Natural killer cell (primary cell): ENCODE measurements at regions not wholly inside any gene's neighbourhood (a gene's known extent, or its start where the extent isn't known, plus 50 kb on each side); places are given as distances from the start of the nearest gene placed in this dataset.

Experiments used
- ATAC-seq, 3 donors: fragments of 150-1000 bp in 2 of 3; fragments of 200-7000 bp in 1 of 3; cut with Tn5 transposase; 1 replicate in 1 of 3; 2 replicates in 2 of 3; pipeline ENCODE4 v1.10.0; 2021; ENCODE audit warnings: mild to moderate bottlenecking in 2 of 3, moderate library complexity in 2 of 3
- DNase-seq, 2 donors: peaks; one replicate each; pipeline versions ENCODE4 v3.0.0 to v3.0.0-alpha.2; 2013 to 2021; ENCODE audit warnings: mixed read lengths in 1 of 2
- H3K27ac ChIP-seq: one replicate; pipeline ENCODE4 v1.5.1; 2013; ENCODE audit warnings: mild to moderate bottlenecking, low read length
- H3K27me3 ChIP-seq: one replicate; pipeline ENCODE4 v1.6.1; 2013; ENCODE audit warnings: low read length; ENCODE audit not compliant: control insufficient read depth, insufficient read depth
- H3K36me3 ChIP-seq: one replicate; pipeline ENCODE4 v1.6.1; 2013; ENCODE audit warnings: low read length; ENCODE audit not compliant: control insufficient read depth, insufficient read depth
- H3K4me1 ChIP-seq: one replicate; pipeline ENCODE4 v1.6.1; 2013; ENCODE audit warnings: low read length; ENCODE audit not compliant: control insufficient read depth, insufficient read depth
- H3K4me3 ChIP-seq: one replicate; pipeline ENCODE4 v1.5.1; 2013; ENCODE audit warnings: low read length
- H3K9me3 ChIP-seq: one replicate; pipeline ENCODE4 v1.6.1; 2013; ENCODE audit warnings: low read length; ENCODE audit not compliant: control insufficient read depth, insufficient read depth
- H3K27ac Mint-ChIP-seq, 2 donors: one replicate each; pipeline ENCODE4 v1.8.0; 2022; ENCODE audit warnings: mild to moderate bottlenecking in 2 of 2, mixed read lengths in 2 of 2, moderate library complexity in 1 of 2
- H3K27me3 Mint-ChIP-seq, 2 donors: one replicate each; pipeline ENCODE4 v1.8.0; 2022; ENCODE audit warnings: low read depth in 2 of 2, mixed read lengths in 2 of 2
- H3K36me3 Mint-ChIP-seq: one replicate; pipeline ENCODE4 v1.8.0; 2022; ENCODE audit warnings: mixed read lengths
- H3K4me1 Mint-ChIP-seq, 2 donors: one replicate each; pipeline ENCODE4 v1.8.0; 2022; ENCODE audit warnings: mixed read lengths in 2 of 2
- H3K4me3 Mint-ChIP-seq: one replicate; pipeline ENCODE4 v1.8.0; 2022; ENCODE audit warnings: mild to moderate bottlenecking, moderate library complexity, mixed read lengths
- H3K9me3 Mint-ChIP-seq, 2 donors: one replicate each; pipeline ENCODE4 v1.8.0; 2022; ENCODE audit warnings: mixed read lengths in 2 of 2
- CTCF ChIP-seq: fragments of 200-600 bp; IDR thresholded peaks from one replicate; pipeline ENCODE4 v1.8.0; 2022; ENCODE audit warnings: antibody characterized with exemption
- WGBS: methylation state at CpG from one replicate; pipeline ENCODE4 v1.1.7; 2013; ENCODE audit warnings: missing lambda C conversion rate; ENCODE audit not compliant: insufficient coverage; 5-methylcytosine and 5-hydroxymethylcytosine counted together
- intact Hi-C: fragments of 100-400 bp; cut with micrococcal nuclease; formaldehyde crosslinking; loops from one replicate; pipeline ENCODE4 v1.14.2; 2022

DNA sequence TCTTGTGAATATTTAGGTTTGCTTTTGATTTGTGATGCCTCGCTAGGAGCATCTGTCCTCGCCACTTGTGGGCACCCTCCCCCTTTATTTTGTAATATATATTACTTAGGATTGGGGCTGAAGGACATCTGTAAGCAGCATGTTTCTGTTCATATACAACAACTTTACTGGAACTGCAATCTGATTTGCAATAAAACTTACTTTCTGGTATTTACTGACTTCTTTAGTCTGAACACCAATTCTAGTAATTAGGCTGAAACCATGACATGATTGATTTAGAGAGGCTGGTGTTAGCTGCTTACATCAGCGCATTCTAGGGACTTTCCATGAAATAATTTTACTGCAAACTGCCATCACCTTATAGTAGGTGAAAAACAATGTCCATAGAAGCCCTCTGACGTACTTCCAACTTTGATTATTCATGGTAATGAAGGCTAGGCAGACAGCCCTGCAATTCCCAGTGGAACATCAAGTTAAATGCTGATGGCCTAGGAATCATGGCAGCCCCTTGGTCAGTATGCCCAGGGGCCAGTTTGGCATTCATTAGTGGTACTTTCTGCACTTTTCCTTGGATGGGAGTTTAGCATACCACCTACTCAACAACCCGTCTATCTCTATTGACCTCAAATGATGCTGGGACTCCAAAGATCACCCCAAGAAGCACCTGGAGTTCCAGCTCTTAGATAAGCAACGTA lies 132.9 kb upstream of the MCHR2 start:
- H3K4me3 Mint-ChIP-seq = no peak overlapping the region
- DNase-seq (no peak), ATAC-seq (no peak)
- Histone ChIP-seq H3K27me3 (no peaks in the 10 kb centered on the region), H3K9me3 (no peaks in the 10 kb centered on the region), H3K4me3 (no peak overlapping the region), H3K4me1 (no peaks in the 10 kb centered on the region), H3K27ac (no peak overlapping the region), H3K36me3 (no peaks in the 10 kb centered on the region)
- no peak for TF ChIP-seq CTCF
- no peaks in the 10 kb centered on the region for H3K4me1 Mint-ChIP-seq
- 48% methylated on average over 4 of the region's 6 CpGs for WGBS
- H3K36me3 Mint-ChIP-seq = peaks cover 7% of the 10 kb centered on the region
- no peaks in the 10 kb centered on the region for H3K9me3 Mint-ChIP-seq
- H3K27me3 Mint-ChIP-seq = no peaks in the 10 kb centered on the region
- H3K27ac Mint-ChIP-seq = no peak overlapping the region
- intact Hi-C loops = no loop called here

- Histone ChIP-seq H3K4me3 (no peak overlapping the region), H3K36me3 (no peaks in the 10 kb centered on the region), H3K27me3 (no peaks in the 10 kb centered on the region), H3K9me3 (no peaks in the 10 kb centered on the region), H3K4me1 (no peaks in the 10 kb centered on the region), H3K27ac (no peak overlapping the region)
- Mint-ChIP-seq H3K27ac (no peak overlapping the region), H3K27me3 (no peaks in the 10 kb centered on the region), H3K4me1 (no peaks in the 10 kb centered on the region), H3K4me3 (no peak overlapping the region), H3K9me3 (no peaks in the 10 kb centered on the region), H3K36me3 (no peaks in the 10 kb centered on the region)
- WGBS = 92% methylated on average over 2 of the region's 2 CpGs
- ATAC-seq (no peak), DNase-seq (no peak)
- intact Hi-C loops = no loop called here
- TF ChIP-seq CTCF = no peak
Observed at GRCh38 chr6:100121854-100122609, 128.0 kb upstream of the MCHR2 start.

DNA sequence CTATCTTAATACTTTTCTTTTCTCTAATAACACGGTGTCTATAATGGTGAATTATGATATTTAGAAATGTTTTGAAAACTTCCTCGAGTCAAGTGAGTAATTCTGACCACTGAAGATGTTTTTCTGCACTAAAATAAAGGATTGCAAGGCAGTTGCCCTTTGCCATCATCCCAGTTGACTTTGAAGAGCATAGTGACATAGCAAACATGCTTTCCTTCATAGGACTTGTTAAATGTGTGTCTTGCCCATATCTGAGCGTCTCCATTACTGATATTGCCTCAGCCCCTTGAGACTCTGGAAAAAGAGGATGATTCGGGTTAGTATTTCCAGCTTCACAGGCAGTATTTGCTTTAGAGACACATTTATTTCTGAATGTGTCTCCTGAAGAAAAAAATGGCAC lies 125.2 kb upstream of the MCHR2 start:
- Mint-ChIP-seq H3K27ac (no peak overlapping the region), H3K9me3 (no peaks in the 10 kb centered on the region), H3K27me3 (no peaks in the 10 kb centered on the region), H3K4me1 (no peaks in the 10 kb centered on the region), H3K36me3 (no peaks in the 10 kb centered on the region), H3K4me3 (no peak overlapping the region)
- Histone ChIP-seq H3K4me3 (no peak overlapping the region), H3K9me3 (no peaks in the 10 kb centered on the region), H3K4me1 (no peaks in the 10 kb centered on the region), H3K27me3 (no peaks in the 10 kb centered on the region), H3K27ac (no peak overlapping the region), H3K36me3 (no peaks in the 10 kb centered on the region)
- DNase-seq (no peak), ATAC-seq (no peak)
- WGBS = 62% methylated on average over 3 of the region's 4 CpGs
- TF ChIP-seq CTCF = no peak
- intact Hi-C loops = no loop called here
